Kidney (tissue), 13 donors: ENCODE measurements at regions not wholly inside any gene's neighbourhood (a gene's known extent, or its start where the extent isn't known, plus 50 kb on each side); places are given as distances from the start of the nearest gene placed in this dataset.

Source experiments
- DNase-seq, 5 donors: peaks; one replicate each; pipeline ENCODE4 v3.0.0-alpha.2; 2013 to 2020
- FAIRE-seq: peaks from 2 replicates; lab custom pipeline; 2012; peaks lifted over from hg19 to GRCh38; lab: Jason Lieb, UNC
- H3K27ac ChIP-seq, 2 donors: one replicate each; pipeline ENCODE4 v1.7.0; 2013; ENCODE audit warnings: low read depth in 2 of 2, low read length in 2 of 2, inconsistent platforms in 1 of 2
- H3K27me3 ChIP-seq: one replicate; pipeline ENCODE4 v1.7.1; 2013; ENCODE audit warnings: low read length, inconsistent platforms; ENCODE audit not compliant: control insufficient read depth, insufficient read depth
- H3K36me3 ChIP-seq, 3 donors: one replicate each; pipeline versions ENCODE4 v1.7.0 to v1.7.1; 2013; ENCODE audit warnings: low read length in 3 of 3, control low read depth in 1 of 3, inconsistent platforms in 1 of 3; ENCODE audit not compliant: insufficient read depth in 3 of 3, control insufficient read depth in 2 of 3
- H3K4me1 ChIP-seq, 3 donors: one replicate each; pipeline versions ENCODE4 v1.7.0 to v1.7.1; 2013; ENCODE audit warnings: low read length in 3 of 3, inconsistent platforms in 1 of 3, low read depth in 1 of 3; ENCODE audit not compliant: control insufficient read depth in 2 of 3, insufficient read depth in 2 of 3
- H3K4me3 ChIP-seq, 3 donors: one replicate each; pipeline versions ENCODE4 v1.7.0 to v1.8.1; 2013; ENCODE audit warnings: low read length in 3 of 3, control low read depth in 1 of 3, inconsistent platforms in 1 of 3
- H3K9ac ChIP-seq, 3 donors: one replicate each; pipeline versions ENCODE4 v1.7.0 to v1.7.1; 2013; ENCODE audit warnings: low read length in 3 of 3, control low read depth in 1 of 3, inconsistent platforms in 1 of 3
- H3K9me3 ChIP-seq, 3 donors: one replicate each; pipeline versions ENCODE4 v1.7.0 to v1.7.1; 2013; ENCODE audit warnings: low read length in 3 of 3, control low read depth in 1 of 3, inconsistent platforms in 1 of 3; ENCODE audit not compliant: control insufficient read depth in 2 of 3, insufficient read depth in 1 of 3
- CTCF ChIP-seq: IDR thresholded peaks from 3 replicates; pipeline ENCODE4 v1.5.1; 2012; ENCODE audit warnings: mild to moderate bottlenecking, moderate library complexity, borderline replicate concordance; ENCODE audit not compliant: insufficient read depth; ENCODE audit errors: extremely low read depth
- intact Hi-C: fragments of 100-400 bp; cut with DNase I; formaldehyde crosslinking; loops from one replicate; pipeline ENCODE4 v1.11.1; 2022
- donor health status: control.
- donor health status: control.
- donor health status: control.
- donor health status: control.
- donor health status: control.
- donor health status: DM: yes; HTN: yes; CAD: no.
- donor health status: Normal renal cell carcinoma (clear cell type).

- Histone ChIP-seq H3K9me3 (peaks cover 0 to 3% (median 0%) of the 10 kb centered on the region in 3 donors), H3K27me3 (no peaks in the 10 kb centered on the region), H3K36me3 (no peaks in the 10 kb centered on the region), H3K27ac (no peak overlapping the region), H3K9ac (no peak overlapping the region), H3K4me3 (no peak overlapping the region), H3K4me1 (no peaks in the 10 kb centered on the region)
- DNase-seq (no peak), FAIRE-seq (no peak)
- no peak for TF ChIP-seq CTCF
- intact Hi-C loops, result no loop called here
Measured at GRCh38 chr16:82242201-82242600, 72.2 kb upstream of the MPHOSPH6 start.

GRCh38 chr16:82241469-82242052, 71.5 kb upstream of the MPHOSPH6 start:
- Histone ChIP-seq H3K9ac (no peak overlapping the region), H3K9me3 (peaks cover 0 to 3% (median 0%) of the 10 kb centered on the region in 3 donors), H3K27ac (no peak overlapping the region), H3K27me3 (no peaks in the 10 kb centered on the region), H3K36me3 (no peaks in the 10 kb centered on the region), H3K4me3 (no peak overlapping the region), H3K4me1 (no peaks in the 10 kb centered on the region)
- no peak for TF ChIP-seq CTCF
- intact Hi-C loops, result no loop called here
- no peak for DNase-seq
- FAIRE-seq, result no peak

GRCh38 chr16:82240111-82240510, 70.1 kb upstream of the MPHOSPH6 start:
- no peaks in the 10 kb centered on the region for H3K27me3 ChIP-seq
- no peak overlapping the region for H3K9ac ChIP-seq
- H3K4me1 ChIP-seq, result no peaks in the 10 kb centered on the region
- no peak for DNase-seq
- no peak for FAIRE-seq
- TF ChIP-seq CTCF, result no peak
- H3K9me3 ChIP-seq, result peaks cover 0 to 3% (median 0%) of the 10 kb centered on the region in 3 donors
- intact Hi-C loops, result no loop called here
- no peaks in the 10 kb centered on the region for H3K36me3 ChIP-seq
- H3K4me3 ChIP-seq, result no peak overlapping the region
- no peak overlapping the region for H3K27ac ChIP-seq

GRCh38 chr16:82236875-82237274, 66.9 kb upstream of the MPHOSPH6 start:
- no peaks in the 10 kb centered on the region for H3K27me3 ChIP-seq
- H3K27ac ChIP-seq, result no peak overlapping the region
- intact Hi-C loops, result no loop called here
- FAIRE-seq (no peak), DNase-seq (no peak)
- no peak for TF ChIP-seq CTCF
- no peaks in the 10 kb centered on the region for H3K4me1 ChIP-seq
- H3K36me3 ChIP-seq, result no peaks in the 10 kb centered on the region
- no peaks in the 10 kb centered on the region for H3K9me3 ChIP-seq
- no peak overlapping the region for H3K9ac ChIP-seq
- no peak overlapping the region for H3K4me3 ChIP-seq
